GM18519 (cell line): ENCODE measurements at regions not wholly inside any gene's neighbourhood (a gene's known extent, or its start where the extent isn't known, plus 50 kb on each side); places are given as distances from the start of the nearest gene placed in this dataset.
"Not testable (repeated sequence)": the region's sequence is repeated elsewhere in the genome, so short reads cannot be mapped to it uniquely, and the experiment has no call there.

ENCODE experiments used
- ATAC-seq: cut with Tn5 transposase; IDR thresholded peaks from one replicate; pipeline ENCODE4 v1.9.1; 2021; ENCODE audit warnings: mild to moderate bottlenecking, moderate library complexity; ENCODE audit not compliant: unreplicated experiment, low FRiP score

- ATAC-seq, result no peak
These were observed 53.6 kb downstream of the ARF6 start for GRCh38 chr14:49946320-49947141.

- ATAC-seq, result no peak
These were observed 54.6 kb downstream of the ARF6 start for GRCh38 chr14:49947506-49947905.

GRCh38 chr14:49950275-49951228, 57.7 kb downstream of the ARF6 start:
- ATAC-seq, result no peak

DNA sequence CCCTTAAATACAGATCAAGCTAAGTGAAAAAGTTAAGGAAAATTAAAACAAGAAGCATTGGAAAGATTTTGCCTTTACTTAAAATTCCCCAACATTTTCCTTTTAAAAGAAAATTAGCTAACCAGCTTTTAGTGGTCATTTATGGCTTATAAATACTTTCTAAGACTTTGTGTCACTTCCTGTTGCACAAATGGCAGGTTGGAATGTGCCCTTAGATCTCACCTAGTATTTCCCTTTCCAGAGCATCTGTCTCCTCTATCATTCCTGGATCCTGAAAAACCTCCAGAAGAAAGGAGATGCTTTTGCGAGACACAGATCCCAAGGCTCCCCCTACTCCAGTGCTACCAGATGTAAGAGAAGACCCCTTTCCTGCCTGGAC, 58.3 kb downstream of the ARF6 start:
- no peak for ATAC-seq

- ATAC-seq, result no peak
These were observed 58.9 kb downstream of the ARF6 start for GRCh38 chr14:49951691-49952345.

DNA sequence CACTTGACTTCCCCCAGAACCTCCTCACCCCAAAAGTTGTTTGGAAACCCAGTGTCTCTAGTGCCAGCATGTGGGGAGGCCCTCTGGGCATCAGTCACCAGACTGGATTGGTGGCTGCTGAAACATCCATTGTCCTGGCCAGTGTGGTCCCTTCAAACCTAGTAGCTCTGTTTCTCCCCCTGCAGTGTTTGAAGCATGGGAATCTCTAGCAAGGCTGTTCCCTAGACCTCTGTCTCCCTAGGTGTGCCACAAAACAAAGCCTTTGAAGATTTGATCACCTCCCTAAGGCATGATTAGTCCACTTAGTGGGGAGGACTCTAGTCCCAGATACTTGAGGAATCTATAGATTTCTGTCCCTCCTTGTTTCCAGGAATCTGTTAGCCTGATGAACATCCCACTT, 60.3 kb downstream of the ARF6 start:
- ATAC-seq, result no peak

- ATAC-seq, result no peak
These were observed 61.3 kb downstream of the ARF6 start for GRCh38 chr14:49954171-49954631.

DNA sequence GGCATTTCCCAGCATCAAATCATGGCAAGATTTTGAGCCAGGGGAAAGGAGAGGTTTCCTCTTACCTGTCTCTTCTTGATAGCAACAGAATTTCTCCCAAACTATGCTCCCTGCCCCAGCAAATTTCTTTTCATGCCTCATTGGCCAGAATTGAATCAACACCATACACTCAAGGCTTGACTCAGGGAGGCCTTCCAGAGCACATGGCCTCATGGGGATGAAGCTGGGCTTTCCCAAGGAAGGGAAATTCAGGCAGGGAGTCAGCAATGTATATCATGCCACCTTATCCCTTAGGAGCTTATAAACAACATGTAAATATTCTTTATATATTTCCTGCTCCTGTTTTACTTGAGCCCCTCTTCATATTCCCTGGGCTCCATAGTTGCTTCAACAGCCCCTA, 62.1 kb downstream of the ARF6 start:
- ATAC-seq, result no peak

DNA sequence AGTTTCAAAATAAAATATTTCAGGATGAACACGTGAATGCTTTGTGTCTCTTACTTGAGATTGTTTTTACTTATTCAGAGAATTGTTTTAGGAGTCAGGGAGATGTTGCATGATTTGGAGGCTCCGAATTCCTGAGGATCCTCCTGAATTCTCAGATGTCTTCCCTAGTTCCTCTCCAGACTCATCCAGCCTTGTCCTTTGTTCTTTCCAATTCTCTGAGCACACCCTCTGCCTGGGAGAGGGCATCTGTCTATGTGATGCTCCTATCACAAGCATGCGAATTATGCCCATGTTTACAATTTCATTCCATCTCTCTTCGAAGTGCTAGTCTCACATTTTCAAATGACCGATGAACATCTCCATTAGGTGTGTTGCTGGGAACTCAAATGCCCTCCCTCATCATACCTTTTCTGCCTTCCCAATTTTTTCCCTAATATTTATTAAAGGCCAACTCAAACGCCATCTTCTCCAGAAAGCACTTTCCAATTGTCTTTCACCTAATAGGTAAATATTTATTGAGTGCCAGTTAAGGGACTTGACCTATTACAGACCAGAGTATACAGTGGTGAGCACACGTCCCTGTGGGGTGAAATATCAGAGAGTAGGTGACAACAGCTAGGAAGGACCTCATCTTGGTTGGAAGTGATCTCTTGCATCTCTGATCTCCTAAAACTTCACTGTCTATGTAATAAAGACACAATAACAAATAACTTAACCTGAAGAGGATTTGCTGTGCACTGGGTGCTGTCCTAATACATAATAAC, 64.4 kb downstream of the ARF6 start:
- ATAC-seq, result no peak

DNA sequence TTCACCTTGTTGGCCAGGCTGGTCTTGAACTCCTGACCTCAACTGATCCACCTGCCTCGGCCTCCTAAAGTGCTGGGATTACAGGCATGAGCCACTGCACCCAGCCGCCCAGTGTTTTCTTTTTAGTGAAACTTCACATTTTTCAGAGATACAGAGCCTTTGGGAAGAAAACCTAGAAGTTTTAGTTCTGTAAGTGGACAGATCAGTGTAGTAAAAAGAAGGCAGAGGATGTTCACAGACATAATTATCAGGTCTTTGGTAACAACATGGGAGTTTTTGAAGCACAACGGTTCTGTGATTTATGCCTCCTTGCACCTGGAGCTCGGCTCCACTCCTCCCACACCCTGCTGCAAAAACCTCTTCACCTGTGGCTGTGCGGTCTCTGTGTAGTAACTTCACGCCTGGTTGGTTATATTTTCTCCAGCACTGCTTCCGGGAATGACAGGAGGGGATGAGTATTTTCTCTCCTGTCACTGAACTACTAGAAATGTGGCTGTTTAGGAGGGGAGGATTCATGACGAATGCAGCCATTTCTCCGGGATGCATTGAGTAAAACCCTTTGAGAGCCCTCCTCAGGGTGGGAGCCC, 67.0 kb downstream of the ARF6 start:
- peak; percentile 45 for ATAC-seq

DNA sequence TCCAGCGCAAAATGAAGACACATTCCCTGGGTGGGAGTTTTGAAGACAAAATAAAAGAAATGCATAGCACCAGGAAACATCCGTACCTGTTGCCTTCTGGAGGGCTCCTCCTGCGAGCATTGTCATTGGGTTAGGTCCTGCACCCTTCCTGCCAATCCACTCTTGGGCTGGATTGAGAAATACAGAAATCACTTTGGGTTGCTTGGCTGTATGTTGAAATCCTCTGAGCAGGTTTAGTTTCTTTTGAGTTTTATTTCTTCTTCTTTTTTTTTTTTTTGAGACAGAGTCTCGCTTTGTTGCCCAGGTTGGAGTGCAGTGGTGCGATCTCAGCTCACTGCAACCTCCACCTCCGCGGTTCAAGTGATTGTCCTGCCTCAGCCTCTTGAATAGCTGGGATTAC, 67.6 kb downstream of the ARF6 start:
- ATAC-seq, result no peak

- ATAC-seq, result no peak
These were observed 68.7 kb downstream of the ARF6 start for GRCh38 chr14:49961270-49962222.

GRCh38 chr14:49962621-49963020, 69.7 kb downstream of the ARF6 start:
- ATAC-seq, result no peak

DNA sequence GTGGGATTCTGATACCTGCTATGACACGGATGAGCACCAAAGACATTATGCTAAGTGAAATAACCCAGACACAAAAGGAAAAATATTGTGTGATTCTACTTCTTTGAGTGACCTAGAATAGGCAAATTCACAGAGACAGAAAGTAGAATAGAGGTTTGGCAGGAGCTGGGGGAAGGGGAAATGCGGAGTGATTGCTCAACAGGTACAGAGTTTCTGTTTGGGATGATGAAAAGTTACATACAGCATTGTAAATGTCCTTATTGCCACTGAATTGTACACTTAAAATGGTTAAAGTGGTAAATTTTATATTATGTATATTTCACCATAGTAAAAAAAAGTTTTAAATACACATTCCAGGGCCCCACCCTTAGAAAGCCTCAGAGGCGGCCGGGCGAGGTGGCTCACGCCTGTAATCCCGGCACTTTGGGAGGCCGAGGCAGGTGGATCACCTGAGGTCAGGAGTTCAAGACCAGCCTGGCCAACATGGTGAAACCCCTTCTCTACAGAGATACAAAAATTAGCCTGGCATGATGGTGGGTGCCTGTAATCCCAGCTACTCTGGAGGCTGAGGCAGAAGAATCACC, 72.3 kb downstream of the ARF6 start:
- not testable (repeated sequence) for ATAC-seq

DNA sequence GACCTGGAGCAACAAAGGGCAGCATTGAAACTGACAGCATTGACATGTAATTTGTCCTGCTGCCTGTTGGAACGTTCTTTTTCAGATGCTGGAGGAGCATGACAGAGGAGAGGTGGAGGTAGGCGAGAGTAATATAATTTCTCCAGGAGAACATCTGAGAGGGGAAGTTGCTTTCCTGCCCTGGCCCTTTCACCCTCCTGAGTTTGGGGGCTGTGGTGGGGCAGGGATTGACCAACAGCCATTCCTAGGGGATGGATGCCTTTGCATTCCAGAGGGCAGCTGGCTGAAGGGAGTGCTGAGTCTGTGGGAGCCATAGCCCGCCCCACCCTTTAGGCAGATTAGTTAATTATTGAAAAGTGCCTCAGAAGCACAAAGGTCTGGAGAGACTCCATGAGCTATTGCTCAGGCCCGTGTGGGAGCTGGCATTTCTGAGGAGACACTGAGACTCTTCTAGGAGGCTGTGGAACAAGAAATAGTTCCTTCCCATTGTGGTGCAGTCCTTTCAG, 73.5 kb downstream of the ARF6 start:
- ATAC-seq, result no peak

DNA sequence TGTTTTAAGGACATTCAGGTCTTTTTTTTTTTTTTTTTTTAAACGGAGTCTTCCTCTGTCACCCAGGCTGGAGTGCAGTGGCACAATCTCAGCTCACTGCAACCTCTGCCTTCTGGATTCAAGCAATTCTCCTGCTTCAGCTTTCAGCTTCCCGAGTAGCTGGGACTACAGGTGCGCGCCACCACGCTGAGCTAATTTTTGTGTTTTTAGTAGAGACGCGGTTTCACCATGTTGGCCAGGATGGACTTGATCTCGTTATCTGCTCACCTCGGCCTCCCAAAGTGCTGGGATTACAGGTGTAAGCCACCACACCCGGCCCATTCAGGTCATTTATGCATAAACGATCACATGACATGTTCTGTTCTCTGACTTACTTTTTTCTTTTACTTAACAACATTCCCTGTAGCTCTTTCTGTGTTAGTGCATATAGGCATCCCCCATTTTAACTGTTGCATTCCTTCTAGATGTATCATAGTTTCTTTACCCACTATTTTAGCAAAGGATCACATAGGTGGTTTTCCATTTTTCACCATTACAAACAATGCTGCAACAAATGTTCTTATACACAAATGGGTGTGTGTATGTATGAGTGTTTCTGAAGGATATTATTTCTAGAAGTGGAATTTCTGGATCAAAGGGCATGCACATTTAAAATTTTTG, 74.2 kb downstream of the ARF6 start:
- ATAC-seq, result no peak

- no peak for ATAC-seq
These were observed 77.1 kb downstream of the ARF6 start for GRCh38 chr14:49969961-49970360.
